ENCODE measurements at regions not wholly inside any gene's neighbourhood (a gene's known extent, or its start where the extent isn't known, plus 50 kb on each side); places are given as distances from the start of the nearest gene placed in this dataset.

DNA sequence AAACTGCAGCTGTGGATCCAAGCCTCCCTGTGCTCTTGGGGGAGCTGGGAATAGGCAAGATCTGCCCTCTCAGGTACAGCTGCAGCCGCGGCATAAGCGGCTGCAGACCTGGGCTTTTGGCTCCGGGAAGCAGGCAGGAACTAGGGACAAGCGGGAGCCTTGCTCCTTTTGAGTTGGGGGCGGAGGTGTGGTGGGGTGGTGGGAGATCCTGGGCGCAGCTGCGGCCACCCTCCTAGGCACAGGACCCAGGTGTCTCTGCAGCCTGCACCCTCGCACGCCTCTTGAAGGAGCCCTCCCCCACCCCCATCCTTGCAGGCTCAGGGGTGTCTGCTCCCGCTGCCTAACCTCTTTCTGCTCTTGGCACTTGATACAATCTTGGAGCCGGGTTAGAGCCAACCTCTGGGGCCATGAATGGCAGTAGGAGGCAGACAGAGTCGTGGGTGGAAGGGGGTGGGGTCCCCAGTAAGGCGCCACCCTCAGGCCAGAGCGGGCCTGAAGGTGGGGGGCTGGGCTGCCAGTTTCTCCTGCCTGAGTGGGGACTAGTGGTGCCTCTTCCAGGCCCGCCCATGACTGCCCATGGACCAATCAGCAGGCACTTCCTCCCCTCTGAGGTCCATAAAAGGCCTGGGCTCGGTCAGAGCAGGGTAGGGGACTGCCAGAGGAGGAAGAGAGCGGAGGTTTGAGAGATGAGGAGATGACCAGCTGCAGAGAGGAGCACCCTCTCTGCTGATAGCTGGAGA lies 267.6 kb upstream of the TNC start:
- H3K36me3 ChIP-seq (ENCODE audit: control insufficient read depth, insufficient read depth, low read length) = no peaks in the 10 kb centered on the region
- H3K4ac ChIP-seq (ENCODE audit: low read depth, low read length) = no peak overlapping the region
- H3K27ac ChIP-seq (ENCODE audit: low read depth, low read length) = no peak overlapping the region
- no peak overlapping the region for H4K5ac ChIP-seq (ENCODE audit: low read length)
- no peak for DNase-seq
- H2BK5ac ChIP-seq (ENCODE audit: low read length) = no peak overlapping the region
- H2BK15ac ChIP-seq (replicated peaks; ENCODE audit: low read depth) = no peak overlapping the region
- no peaks in the 10 kb centered on the region for H3K79me1 ChIP-seq (ENCODE audit: low read length)
- H2BK120ac ChIP-seq (ENCODE audit: low read depth, low read length) = no peak overlapping the region
- WGBS (ENCODE audit: extremely low coverage, insufficient coverage, low lambda C conversion rate) = no CpG with 5 or more reads among the region's 18 CpGs
- H2AK5ac ChIP-seq (ENCODE audit: low read length) = no peak overlapping the region
- no peak overlapping the region for H4K8ac ChIP-seq (ENCODE audit: low read depth, low read length)
- H3K18ac ChIP-seq (ENCODE audit: low read length) = no peak overlapping the region
- H3K4me2 ChIP-seq (ENCODE audit: low read length) = no peak overlapping the region
- no peak overlapping the region for H3K4me3 ChIP-seq (ENCODE audit: low read length)
- H3K4me1 ChIP-seq (ENCODE audit: control insufficient read depth, low read depth, low read length) = no peaks in the 10 kb centered on the region
- H3K9ac ChIP-seq (ENCODE audit: low read length) = no peak overlapping the region
- H3K56ac ChIP-seq (ENCODE audit: low read length) = no peak overlapping the region
- no peaks in the 10 kb centered on the region for H3K27me3 ChIP-seq (ENCODE audit: insufficient read depth, low read length, poor library complexity)
- no peak overlapping the region for H3K23ac ChIP-seq (ENCODE audit: low read length)
- H3K79me2 ChIP-seq (ENCODE audit: control insufficient read depth, insufficient read depth, low read length) = no peaks in the 10 kb centered on the region

DNA sequence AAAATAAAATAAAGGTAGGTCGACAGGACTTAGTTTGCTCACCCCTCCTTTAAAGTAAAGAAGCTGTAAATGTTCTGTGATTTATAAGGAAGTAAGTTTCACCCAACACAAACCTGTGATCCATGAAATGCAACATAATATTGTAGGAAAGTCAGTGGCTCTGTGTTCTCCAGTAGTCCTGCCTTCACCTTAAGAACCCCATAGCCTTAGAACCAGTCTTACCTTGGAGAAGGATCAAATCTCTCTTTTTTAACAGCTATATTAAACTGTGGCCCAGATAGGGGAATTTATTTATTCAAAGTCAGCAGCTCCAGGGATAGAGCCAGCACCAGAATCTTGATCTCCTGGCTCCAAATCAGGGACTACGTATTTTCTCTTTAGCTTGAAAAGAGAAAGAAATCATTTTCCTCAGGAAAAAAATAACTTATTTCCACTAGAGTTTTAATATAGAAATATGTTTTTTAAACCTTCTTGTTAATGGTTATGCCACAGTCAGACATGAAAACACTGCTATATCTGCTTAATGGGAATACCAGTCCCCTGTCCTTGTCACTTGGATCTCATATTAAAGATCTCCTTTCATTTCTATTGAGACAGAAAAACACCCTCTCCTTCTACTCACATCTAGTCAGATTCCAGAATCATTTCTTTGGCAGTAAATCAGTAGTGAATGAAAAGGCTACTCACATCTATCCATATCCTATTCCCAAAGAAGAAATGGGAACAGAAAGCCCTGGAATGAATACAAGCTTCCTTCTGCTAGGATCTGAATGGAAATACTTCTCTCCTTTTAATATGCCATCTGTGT lies 269.2 kb upstream of the TNC start:
- Histone ChIP-seq H3K9ac (ENCODE audit: low read length) (no peak overlapping the region), H3K36me3 (ENCODE audit: control insufficient read depth, insufficient read depth, low read length) (no peaks in the 10 kb centered on the region), H4K5ac (ENCODE audit: low read length) (no peak overlapping the region), H3K23ac (ENCODE audit: low read length) (no peak overlapping the region), H3K56ac (ENCODE audit: low read length) (no peak overlapping the region), H3K4ac (ENCODE audit: low read depth, low read length) (no peak overlapping the region), H2BK5ac (ENCODE audit: low read length) (no peak overlapping the region), H4K8ac (ENCODE audit: low read depth, low read length) (no peak overlapping the region), H2BK15ac (replicated peaks; ENCODE audit: low read depth) (no peak overlapping the region), H3K4me1 (ENCODE audit: control insufficient read depth, low read depth, low read length) (no peaks in the 10 kb centered on the region), H3K79me1 (ENCODE audit: low read length) (no peaks in the 10 kb centered on the region), H2BK120ac (ENCODE audit: low read depth, low read length) (no peak overlapping the region), H3K27me3 (ENCODE audit: insufficient read depth, low read length, poor library complexity) (no peaks in the 10 kb centered on the region), H3K18ac (ENCODE audit: low read length) (no peak overlapping the region), H3K4me2 (ENCODE audit: low read length) (no peak overlapping the region), H3K27ac (ENCODE audit: low read depth, low read length) (no peak overlapping the region), H3K79me2 (ENCODE audit: control insufficient read depth, insufficient read depth, low read length) (no peaks in the 10 kb centered on the region), H2AK5ac (ENCODE audit: low read length) (no peak overlapping the region), H3K4me3 (ENCODE audit: low read length) (no peak overlapping the region)
- no peak for DNase-seq
- WGBS (ENCODE audit: extremely low coverage, insufficient coverage, low lambda C conversion rate) = no CpG with 5 or more reads among the region's 2 CpGs

DNA sequence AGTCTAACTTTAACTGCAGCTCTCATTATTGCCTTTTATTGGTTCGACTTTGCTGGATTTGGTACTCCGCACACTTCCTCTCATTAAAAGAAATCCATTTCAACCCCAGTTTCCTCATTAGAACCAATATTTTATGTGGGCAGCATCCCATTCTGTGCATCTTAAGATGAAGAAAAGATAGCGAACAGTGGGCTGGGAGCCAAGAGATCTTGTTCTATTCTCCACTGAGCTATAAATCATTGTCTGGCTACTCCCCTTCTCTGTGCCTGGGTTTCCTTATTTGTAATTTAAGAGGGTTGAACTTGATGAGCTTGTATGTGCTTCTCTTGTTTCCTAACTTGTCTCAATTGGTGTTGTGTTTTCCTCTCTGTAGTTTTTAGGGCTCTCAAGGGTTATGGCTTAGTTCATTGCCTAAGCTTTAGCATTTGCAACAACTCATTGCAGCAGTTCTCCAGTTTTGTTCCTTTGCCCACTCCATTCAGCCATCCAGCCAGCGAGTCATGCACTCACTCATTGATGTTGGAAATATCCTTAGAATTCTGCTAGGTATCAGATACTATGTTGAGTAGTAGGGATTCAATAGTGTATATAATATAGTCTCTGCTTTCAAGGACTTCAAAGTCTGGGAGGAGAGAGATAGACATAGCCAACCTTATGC lies 273.3 kb upstream of the TNC start:
- Histone ChIP-seq H3K79me2 (ENCODE audit: control insufficient read depth, insufficient read depth, low read length) (no peaks in the 10 kb centered on the region), H3K4me1 (ENCODE audit: control insufficient read depth, low read depth, low read length) (peaks cover 2% of the 10 kb centered on the region), H3K4ac (ENCODE audit: low read depth, low read length) (no peak overlapping the region), H3K9ac (ENCODE audit: low read length) (no peak overlapping the region), H3K4me2 (ENCODE audit: low read length) (no peak overlapping the region), H3K18ac (ENCODE audit: low read length) (no peak overlapping the region), H3K4me3 (ENCODE audit: low read length) (no peak overlapping the region), H2BK15ac (replicated peaks; ENCODE audit: low read depth) (no peak overlapping the region), H3K56ac (ENCODE audit: low read length) (no peak overlapping the region), H3K27me3 (ENCODE audit: insufficient read depth, low read length, poor library complexity) (no peaks in the 10 kb centered on the region), H4K8ac (ENCODE audit: low read depth, low read length) (no peak overlapping the region), H3K27ac (ENCODE audit: low read depth, low read length) (no peak overlapping the region), H4K5ac (ENCODE audit: low read length) (no peak overlapping the region), H2BK5ac (ENCODE audit: low read length) (no peak overlapping the region), H3K23ac (ENCODE audit: low read length) (no peak overlapping the region), H2AK5ac (ENCODE audit: low read length) (no peak overlapping the region), H3K79me1 (ENCODE audit: low read length) (no peaks in the 10 kb centered on the region), H3K36me3 (ENCODE audit: control insufficient read depth, insufficient read depth, low read length) (no peaks in the 10 kb centered on the region), H2BK120ac (ENCODE audit: low read depth, low read length) (no peak overlapping the region)
- WGBS (ENCODE audit: extremely low coverage, insufficient coverage, low lambda C conversion rate) = no CpG with 5 or more reads among the region's 4 CpGs
- DNase-seq = no peak

DNA sequence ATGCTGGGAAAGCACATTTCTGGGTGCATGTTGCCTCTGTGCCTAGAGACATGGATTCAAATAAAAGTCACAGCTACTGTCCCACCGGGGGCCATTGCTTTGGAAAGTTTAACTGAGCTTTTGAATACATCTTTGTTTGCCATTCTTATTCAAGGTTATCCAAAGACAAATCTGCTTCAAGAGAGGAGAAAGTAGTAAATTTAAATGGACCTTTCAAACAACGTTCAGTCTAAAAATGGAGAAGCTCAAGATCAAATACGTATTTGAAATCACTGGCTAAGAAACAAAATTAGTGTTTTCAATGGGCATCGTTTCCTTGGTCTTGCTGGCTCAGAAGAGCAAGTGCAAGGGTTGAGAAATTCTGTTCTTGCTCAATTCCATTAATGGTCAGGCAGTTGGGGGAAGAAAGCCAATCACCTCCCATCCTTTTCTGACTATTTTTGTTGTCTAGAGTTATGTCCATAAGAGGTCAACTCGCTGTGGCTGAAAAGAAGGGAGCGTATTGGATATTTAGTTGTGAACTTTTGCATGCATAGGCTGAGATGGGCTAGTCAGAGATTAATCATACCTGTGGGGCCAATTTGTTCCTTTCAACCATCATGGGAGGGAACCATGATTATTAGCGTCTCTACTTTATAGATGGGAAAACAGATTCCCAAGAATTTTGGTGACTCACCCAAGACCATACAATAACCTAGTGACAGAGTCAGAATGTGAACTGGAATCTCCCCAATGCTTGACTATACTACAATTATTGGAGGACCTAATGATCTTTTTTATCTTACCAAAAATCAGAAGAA lies 276.2 kb upstream of the TNC start:
- Histone ChIP-seq H2BK5ac (ENCODE audit: low read length) (no peak overlapping the region), H3K79me2 (ENCODE audit: control insufficient read depth, insufficient read depth, low read length) (no peaks in the 10 kb centered on the region), H2AK5ac (ENCODE audit: low read length) (no peak overlapping the region), H3K36me3 (ENCODE audit: control insufficient read depth, insufficient read depth, low read length) (no peaks in the 10 kb centered on the region), H3K79me1 (ENCODE audit: low read length) (no peaks in the 10 kb centered on the region), H3K4me3 (ENCODE audit: low read length) (no peak overlapping the region), H3K27ac (ENCODE audit: low read depth, low read length) (no peak overlapping the region), H3K18ac (ENCODE audit: low read length) (no peak overlapping the region), H3K23ac (ENCODE audit: low read length) (no peak overlapping the region), H3K4me2 (ENCODE audit: low read length) (no peak overlapping the region), H2BK120ac (ENCODE audit: low read depth, low read length) (no peak overlapping the region), H2BK15ac (replicated peaks; ENCODE audit: low read depth) (peak overlapping the region; percentile 25), H3K9ac (ENCODE audit: low read length) (no peak overlapping the region), H4K8ac (ENCODE audit: low read depth, low read length) (no peak overlapping the region), H3K4ac (ENCODE audit: low read depth, low read length) (no peak overlapping the region), H4K5ac (ENCODE audit: low read length) (no peak overlapping the region), H3K56ac (ENCODE audit: low read length) (no peak overlapping the region), H3K4me1 (ENCODE audit: control insufficient read depth, low read depth, low read length) (peaks cover 9% of the 10 kb centered on the region), H3K27me3 (ENCODE audit: insufficient read depth, low read length, poor library complexity) (no peaks in the 10 kb centered on the region)
- no CpG with 5 or more reads among the region's 7 CpGs for WGBS (ENCODE audit: extremely low coverage, insufficient coverage, low lambda C conversion rate)
- no peak for DNase-seq

DNA sequence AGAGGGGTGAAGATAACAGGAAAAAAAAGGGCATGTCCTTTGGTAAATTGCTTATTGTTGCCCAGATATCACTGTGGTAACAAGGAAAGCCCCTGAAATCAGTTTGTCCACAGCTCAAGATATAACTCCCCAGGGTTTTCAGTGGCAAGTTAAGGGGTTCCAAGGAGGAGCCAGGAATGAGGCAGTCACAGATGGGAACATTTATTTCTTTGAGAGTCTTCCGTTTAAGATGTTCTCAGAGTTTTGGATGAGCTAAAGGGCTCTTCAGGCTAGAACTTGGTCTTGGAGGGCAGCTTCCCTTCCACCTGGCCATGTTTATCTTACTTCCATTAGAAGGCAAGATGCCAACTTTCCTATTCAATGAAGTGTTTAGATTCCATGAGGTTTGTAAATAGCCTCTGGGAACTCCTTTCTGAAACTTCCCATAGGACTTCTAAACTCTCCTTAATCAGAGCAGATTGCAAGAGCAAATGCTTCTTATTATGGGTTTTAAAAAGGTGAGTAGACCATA lies 277.6 kb upstream of the TNC start:
- Histone ChIP-seq H2BK5ac (ENCODE audit: low read length) (no peak overlapping the region), H3K18ac (ENCODE audit: low read length) (peak overlapping the region; percentile 45), H3K56ac (ENCODE audit: low read length) (no peak overlapping the region), H3K27me3 (ENCODE audit: insufficient read depth, low read length, poor library complexity) (no peaks in the 10 kb centered on the region), H3K27ac (ENCODE audit: low read depth, low read length) (peak overlapping the region; percentile 2), H3K4me1 (ENCODE audit: control insufficient read depth, low read depth, low read length) (peaks cover 14% of the 10 kb centered on the region), H3K4me2 (ENCODE audit: low read length) (no peak overlapping the region), H3K23ac (ENCODE audit: low read length) (no peak overlapping the region), H2BK120ac (ENCODE audit: low read depth, low read length) (no peak overlapping the region), H4K8ac (ENCODE audit: low read depth, low read length) (no peak overlapping the region), H2AK5ac (ENCODE audit: low read length) (no peak overlapping the region), H3K36me3 (ENCODE audit: control insufficient read depth, insufficient read depth, low read length) (no peaks in the 10 kb centered on the region), H3K9ac (ENCODE audit: low read length) (no peak overlapping the region), H4K5ac (ENCODE audit: low read length) (no peak overlapping the region), H2BK15ac (replicated peaks; ENCODE audit: low read depth) (no peak overlapping the region), H3K79me2 (ENCODE audit: control insufficient read depth, insufficient read depth, low read length) (no peaks in the 10 kb centered on the region), H3K4ac (ENCODE audit: low read depth, low read length) (no peak overlapping the region), H3K4me3 (ENCODE audit: low read length) (no peak overlapping the region), H3K79me1 (ENCODE audit: low read length) (no peaks in the 10 kb centered on the region)
- no CpG with 5 or more reads among the region's 1 CpG for WGBS (ENCODE audit: extremely low coverage, insufficient coverage, low lambda C conversion rate)
- DNase-seq = peak; percentile 68
